Activated CD8-positive, alpha-beta memory T cell treated with anti-CD3 and anti-CD28 coated beads, Interleukin-2, amount 50 U/mL, for 4 hours (primary cell): ENCODE measurements at regions not wholly inside any gene's neighbourhood (a gene's known extent, or its start where the extent isn't known, plus 50 kb on each side); places are given as distances from the start of the nearest gene placed in this dataset.
"Not testable (repeated sequence)": the region's sequence is repeated elsewhere in the genome, so short reads cannot be mapped to it uniquely, and the experiment has no call there.

Experiments used
- DNase-seq: peaks from one replicate; pipeline ENCODE4 v3.0.0-alpha.2; 2020

- no peak for DNase-seq
These were observed 50.5 kb upstream of the OTOS start for GRCh38 chr2:240191001-240191400.

GRCh38 chr2:240192661-240193060 lies 52.2 kb upstream of the OTOS start:
- no peak for DNase-seq

GRCh38 chr2:240194341-240194762 lies 53.9 kb upstream of the OTOS start:
- DNase-seq, result not testable (repeated sequence)

- DNase-seq, result no peak
These were observed 54.9 kb upstream of the OTOS start for GRCh38 chr2:240195316-240195861.

DNA sequence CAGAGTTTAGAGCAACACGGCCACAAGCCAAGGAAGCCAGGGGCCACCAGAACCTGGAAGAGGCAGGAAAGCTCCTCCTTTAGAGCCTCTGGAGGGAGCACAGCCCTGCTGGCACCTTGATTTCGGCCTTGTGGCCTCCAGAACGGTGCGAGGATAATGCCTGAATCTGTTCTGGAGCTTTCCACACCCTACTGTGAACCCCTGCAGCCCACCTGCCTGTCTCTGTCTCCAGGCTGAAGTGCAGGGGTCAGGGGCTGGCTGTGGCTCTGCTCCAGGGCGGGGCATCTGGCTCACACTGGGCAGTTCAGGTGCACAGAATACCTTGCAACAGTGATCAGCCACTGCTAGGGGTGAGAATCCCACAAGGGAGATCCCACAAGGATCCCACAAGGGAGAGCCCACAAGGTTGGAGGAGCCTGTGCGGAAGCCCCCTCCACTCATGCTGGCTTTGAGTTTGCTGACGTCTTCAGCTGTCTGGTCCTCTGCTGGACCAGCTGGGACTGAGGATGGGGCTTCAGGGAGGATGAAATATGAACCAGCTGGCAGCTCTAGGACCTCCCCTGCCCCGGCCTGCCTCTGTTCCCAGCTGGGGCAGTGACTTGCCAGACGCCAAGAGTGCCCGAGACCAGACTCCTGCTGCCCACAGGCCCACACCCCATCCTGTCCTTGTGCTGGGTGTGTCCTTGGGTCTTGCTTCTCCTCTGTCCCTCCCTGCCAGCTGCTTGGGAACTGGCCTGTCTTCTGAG lies 56.4 kb upstream of the OTOS start:
- no peak for DNase-seq

- DNase-seq, result no peak
These were observed 57.1 kb upstream of the OTOS start for GRCh38 chr2:240197462-240198139.

DNA sequence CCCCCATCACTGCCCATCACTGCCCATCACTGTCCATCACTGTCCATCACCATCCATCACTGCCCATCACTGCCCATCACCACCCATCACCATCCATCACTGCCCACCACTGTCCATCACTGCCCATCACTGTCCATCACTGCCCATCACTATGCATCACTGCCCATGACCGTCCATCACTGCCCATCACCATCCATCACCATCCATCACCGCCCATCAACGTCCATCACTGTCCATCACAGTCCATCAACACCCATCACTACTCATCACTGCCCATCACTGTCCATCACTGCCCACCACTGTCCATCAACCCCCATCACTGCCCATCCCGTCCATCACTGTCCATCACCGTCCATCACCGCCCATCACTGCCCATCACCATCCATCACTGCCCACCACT lies 57.8 kb upstream of the OTOS start:
- DNase-seq, result no peak

- no peak for DNase-seq
These were observed 58.8 kb upstream of the OTOS start for GRCh38 chr2:240199133-240199870.

DNA sequence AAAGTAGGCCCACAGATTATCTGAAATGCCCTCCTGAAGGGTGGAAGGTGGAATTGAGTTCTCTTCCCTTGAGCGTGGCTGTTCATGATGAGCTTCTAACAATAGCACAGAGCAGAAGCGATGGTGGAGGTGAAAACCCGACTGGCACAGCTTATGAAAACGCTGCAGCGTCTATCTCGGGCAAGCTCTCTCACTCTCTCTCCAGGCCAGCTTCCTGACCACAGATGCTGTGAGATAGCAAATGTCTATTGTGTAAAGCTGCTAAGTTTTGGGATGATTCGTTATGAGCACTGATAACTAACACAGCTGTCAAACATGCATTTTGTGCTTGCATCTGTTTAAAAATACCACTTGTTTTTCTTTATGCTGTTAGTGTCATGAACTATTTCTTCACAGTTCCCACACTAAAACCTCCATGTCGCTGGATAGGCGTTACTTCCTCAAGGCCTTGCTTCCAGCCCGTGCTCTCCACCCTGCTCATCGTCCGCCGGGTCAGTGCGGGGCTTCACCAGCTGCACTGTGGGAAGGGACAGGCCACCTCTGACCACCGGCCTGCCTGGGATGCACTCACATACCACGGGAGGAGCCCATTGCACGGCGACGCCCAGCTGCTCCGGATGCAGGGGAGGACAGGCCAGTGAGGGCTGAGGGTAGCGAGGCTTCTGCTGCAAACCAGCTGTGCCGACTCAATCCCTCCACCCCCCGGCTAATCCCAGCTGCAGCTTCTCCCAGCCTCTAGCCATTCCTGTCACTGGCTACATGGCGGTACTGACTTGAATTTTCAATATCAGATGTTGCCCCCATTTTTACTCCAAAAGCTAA lies 60.0 kb upstream of the OTOS start:
- no peak for DNase-seq

- no peak for DNase-seq
These were observed 61.4 kb upstream of the OTOS start for GRCh38 chr2:240201866-240202265.

DNA sequence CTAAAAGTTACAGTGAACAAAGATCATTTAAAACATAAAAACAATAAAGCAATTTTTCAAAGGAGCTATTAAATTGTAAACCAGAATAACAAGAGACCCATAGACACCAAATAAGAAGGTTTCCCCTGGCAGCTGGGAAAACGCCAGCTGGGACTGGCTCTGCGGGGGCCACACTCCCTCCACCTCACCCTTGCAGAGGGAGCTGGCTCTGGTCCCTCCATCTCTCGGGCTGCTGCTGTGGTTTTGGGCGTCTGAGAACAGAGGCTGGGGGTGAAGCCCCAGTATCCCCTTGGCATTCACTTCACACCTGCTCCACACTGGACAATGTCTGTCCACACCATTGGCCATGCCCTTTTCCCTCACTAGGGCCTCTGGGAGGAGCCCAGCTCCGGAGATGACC lies 62.1 kb upstream of the OTOS start:
- DNase-seq, result no peak

- DNase-seq, result no peak
These were observed 62.8 kb upstream of the OTOS start for GRCh38 chr2:240203031-240203787.

DNA sequence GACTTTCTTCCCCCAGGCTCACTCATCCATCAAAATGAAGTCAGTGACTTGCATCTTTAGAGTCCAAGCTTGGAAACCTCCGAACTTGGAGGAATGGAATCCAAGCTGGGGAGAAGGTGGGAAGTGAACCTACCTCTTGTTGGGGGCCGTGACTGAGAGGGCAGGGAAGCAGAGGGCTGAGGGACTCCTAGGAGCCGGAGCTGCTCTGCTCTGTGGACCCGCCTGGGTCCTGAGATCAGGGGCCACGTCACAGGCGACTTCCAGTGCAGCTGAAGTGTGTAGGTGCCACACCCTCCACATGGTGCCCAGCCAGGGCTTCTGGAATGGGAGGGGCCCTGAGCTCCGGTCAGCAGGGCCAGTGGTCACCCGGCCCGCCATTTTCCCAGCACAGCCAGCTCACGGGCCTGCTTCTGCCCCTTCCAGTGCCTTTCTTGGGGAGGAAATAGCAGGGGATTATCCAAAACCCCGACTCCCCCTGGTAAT lies 63.4 kb upstream of the OTOS start:
- no peak for DNase-seq

- DNase-seq, result no peak
These were observed 64.2 kb upstream of the OTOS start for GRCh38 chr2:240204431-240205276.

- DNase-seq, result no peak
These were observed 64.9 kb upstream of the OTOS start for GRCh38 chr2:240205348-240205747.

GRCh38 chr2:240205772-240206171 lies 65.3 kb upstream of the OTOS start:
- no peak for DNase-seq

- DNase-seq, result no peak
These were observed 66.2 kb upstream of the OTOS start for GRCh38 chr2:240206630-240207029.

GRCh38 chr2:240207661-240208060 lies 67.2 kb upstream of the OTOS start:
- DNase-seq, result no peak

GRCh38 chr2:240208096-240208495 lies 67.6 kb upstream of the OTOS start:
- no peak for DNase-seq

- no peak for DNase-seq
These were observed 68.3 kb upstream of the OTOS start for GRCh38 chr2:240208631-240209211.
